Liver (tissue), 8 donors: ENCODE measurements at regions not wholly inside any gene's neighbourhood (a gene's known extent, or its start where the extent isn't known, plus 50 kb on each side); places are given as distances from the start of the nearest gene placed in this dataset.

ENCODE experiments used
- DNase-seq: peaks from one replicate; pipeline ENCODE4 v3.0.0-alpha.2; 2017; ENCODE audit warnings: low spot score
- H3K27ac ChIP-seq, 2 donors: one replicate each; pipeline ENCODE4 v1.7.0; 2013; ENCODE audit warnings: inconsistent platforms in 2 of 2, low read length in 2 of 2, control low read depth in 1 of 2, low read depth in 1 of 2, mild to moderate bottlenecking in 1 of 2
- H3K27me3 ChIP-seq, 4 donors: one replicate each; pipeline versions ENCODE4 v1.6.1 to v1.7.0; 2013; ENCODE audit warnings: low read length in 3 of 4, inconsistent platforms in 1 of 4, mild to moderate bottlenecking in 1 of 4, moderate library complexity in 1 of 4; ENCODE audit not compliant: control insufficient read depth in 4 of 4, insufficient read depth in 4 of 4
- H3K36me3 ChIP-seq, 4 donors: one replicate each; pipeline versions ENCODE4 v1.6.1 to v1.7.0; 2013; ENCODE audit warnings: low read length in 3 of 4, mild to moderate bottlenecking in 3 of 4, low read depth in 1 of 4, moderate library complexity in 1 of 4; ENCODE audit not compliant: control insufficient read depth in 4 of 4, insufficient read depth in 3 of 4
- H3K4me1 ChIP-seq, 4 donors: one replicate each; pipeline versions ENCODE4 v1.6.1 to v1.7.0; 2013; ENCODE audit warnings: low read length in 3 of 4, mild to moderate bottlenecking in 3 of 4, moderate library complexity in 1 of 4; ENCODE audit not compliant: control insufficient read depth in 4 of 4, insufficient read depth in 4 of 4
- H3K4me3 ChIP-seq, 3 donors: one replicate each; pipeline versions ENCODE4 v1.6.1 to v1.7.0; 2013; ENCODE audit warnings: low read length in 3 of 3, control low read depth in 1 of 3, low read depth in 1 of 3, mild to moderate bottlenecking in 1 of 3
- H3K9ac ChIP-seq, 2 donors: one replicate each; pipeline ENCODE4 v1.7.0; 2013; ENCODE audit warnings: low read length in 2 of 2, mild to moderate bottlenecking in 2 of 2, moderate library complexity in 2 of 2, control low read depth in 1 of 2, low read depth in 1 of 2
- H3K9me3 ChIP-seq, 4 donors: one replicate each; pipeline versions ENCODE4 v1.6.1 to v1.7.0; 2013; ENCODE audit warnings: low read length in 3 of 4; ENCODE audit not compliant: control insufficient read depth in 4 of 4
- ATF3 ChIP-seq: IDR thresholded peaks from 2 replicates; pipeline ENCODE4 v1.6.1; 2016; ENCODE audit warnings: antibody characterized with exemption
- CTCF ChIP-seq: fragments of 150-350 bp; IDR thresholded peaks from 2 replicates; pipeline ENCODE4 v1.5.1; 2017; ENCODE audit warnings: improper control_type of control experiment, low read depth, low read length; ENCODE audit not compliant: missing input control
- EGR1 ChIP-seq, 2 donors: IDR thresholded peaks; 2 replicates each; pipeline ENCODE4 v1.6.1; 2016 to 2018; ENCODE audit warnings: antibody characterized with exemption in 2 of 2, low read depth in 2 of 2
- FOXA1 ChIP-seq: IDR thresholded peaks from 2 replicates; pipeline ENCODE4 v1.6.1; 2016; ENCODE audit warnings: antibody characterized with exemption
- FOXA2 ChIP-seq: IDR thresholded peaks from 2 replicates; pipeline ENCODE4 v1.6.1; 2016; ENCODE audit warnings: antibody characterized with exemption
- GABPA ChIP-seq, 2 donors: IDR thresholded peaks in 1 of 2; conservative IDR thresholded peaks in 1 of 2; 2 replicates each; pipeline ENCODE4 v1.6.1; 2016; ENCODE audit warnings: antibody characterized with exemption in 2 of 2, mild to moderate bottlenecking in 1 of 2, moderate library complexity in 1 of 2
- HNF4A ChIP-seq, 2 donors: conservative IDR thresholded peaks; 2 replicates each; pipeline ENCODE4 v1.6.1; 2016; ENCODE audit warnings: antibody characterized with exemption in 2 of 2, mild to moderate bottlenecking in 2 of 2
- HNF4G ChIP-seq: IDR thresholded peaks from 2 replicates; pipeline ENCODE4 v1.6.1; 2016; ENCODE audit warnings: antibody characterized with exemption
- JUND ChIP-seq, 2 donors: IDR thresholded peaks; 2 replicates each; pipeline ENCODE4 v1.6.1; 2016; ENCODE audit warnings: antibody characterized with exemption in 2 of 2
- MAX ChIP-seq: IDR thresholded peaks from 2 replicates; pipeline ENCODE4 v1.6.1; 2016; ENCODE audit warnings: antibody characterized with exemption
- NR2F2 ChIP-seq: IDR thresholded peaks from 2 replicates; pipeline ENCODE4 v1.6.1; 2016; ENCODE audit warnings: antibody characterized with exemption
- RAD21 ChIP-seq, 2 donors: IDR thresholded peaks; 2 replicates each; pipeline ENCODE4 v1.6.1; 2016; ENCODE audit warnings: antibody characterized with exemption in 2 of 2, mild to moderate bottlenecking in 2 of 2
- REST ChIP-seq: IDR thresholded peaks from 2 replicates; pipeline ENCODE4 v1.6.1; 2016; ENCODE audit warnings: antibody characterized with exemption, mild to moderate bottlenecking
- RXRA ChIP-seq, 2 donors: IDR thresholded peaks; 2 replicates each; pipeline ENCODE4 v1.6.1; 2017 to 2018; ENCODE audit warnings: antibody characterized with exemption in 2 of 2, mild to moderate bottlenecking in 1 of 2
- SP1 ChIP-seq: IDR thresholded peaks from 2 replicates; pipeline ENCODE4 v1.6.1; 2018; ENCODE audit warnings: antibody characterized with exemption, mild to moderate bottlenecking
- TAF1 ChIP-seq: conservative IDR thresholded peaks from 2 replicates; pipeline ENCODE4 v1.6.1; 2016; ENCODE audit warnings: antibody characterized with exemption, mild to moderate bottlenecking
- YY1 ChIP-seq: IDR thresholded peaks from 2 replicates; pipeline ENCODE4 v1.6.1; 2016; ENCODE audit warnings: antibody characterized with exemption, mild to moderate bottlenecking
- ZBTB33 ChIP-seq: IDR thresholded peaks from 2 replicates; pipeline ENCODE4 v1.6.1; 2016; ENCODE audit warnings: antibody characterized with exemption
- WGBS: extraction: QIAGEN DNeasy Blood & Tissue Kit; methylation state at CpG from one replicate; pipeline ENCODE4 v1.1.7; 2013; 5-methylcytosine and 5-hydroxymethylcytosine counted together
- donor health status: healthy.
- donor health status: healthy.
- donor health status: healthy.
- donor health status: healthy.
- donor health status: healthy.

- Histone ChIP-seq H3K9ac (no peak overlapping the region), H3K36me3 (no peaks in the 10 kb centered on the region), H3K27me3 (no peaks in the 10 kb centered on the region), H3K4me1 (no peaks in the 10 kb centered on the region), H3K4me3 (no peak overlapping the region), H3K27ac (no peak overlapping the region), H3K9me3 (no peaks in the 10 kb centered on the region)
- TF ChIP-seq ZBTB33 = no peak
- TF ChIP-seq JUND (IDR thresholded peaks at IDR 0.05) = no peak
- no peak for TF ChIP-seq HNF4G
- no peak for TF ChIP-seq YY1
- TF ChIP-seq MAX = no peak
- TF ChIP-seq GABPA (IDR thresholded peaks at IDR 0.05 in 1 of 2, conservative IDR thresholded peaks at IDR 0.05 in 1 of 2) = no peak
- TF ChIP-seq REST = no peak
- no peak for TF ChIP-seq ATF3
- TF ChIP-seq FOXA2 = no peak
- no peak for TF ChIP-seq SP1
- TF ChIP-seq FOXA1 = no peak
- TF ChIP-seq HNF4A (conservative IDR thresholded peaks at IDR 0.05) = no peak
- TF ChIP-seq NR2F2 = no peak
- no peak for TF ChIP-seq RAD21 (IDR thresholded peaks at IDR 0.05)
- TF ChIP-seq TAF1 = no peak
- TF ChIP-seq EGR1 (IDR thresholded peaks at IDR 0.05; ENCODE audit: low read depth in 2 of 2) = no peak
- TF ChIP-seq CTCF = no peak
- no peak for TF ChIP-seq RXRA (IDR thresholded peaks at IDR 0.05)
- WGBS = 90% methylated on average over 2 of the region's 2 CpGs
- no peak for DNase-seq
Measured at GRCh38 chr11:28539239-28540030, 431.2 kb downstream of the METTL15 start.
